HG02642 (cell line): ENCODE measurements at regions not wholly inside any gene's neighbourhood (a gene's known extent, or its start where the extent isn't known, plus 50 kb on each side); places are given as distances from the start of the nearest gene placed in this dataset.
"Not testable (repeated sequence)": the region's sequence is repeated elsewhere in the genome, so short reads cannot be mapped to it uniquely, and the experiment has no call there.

Source experiments
- ATAC-seq: cut with Tn5 transposase; IDR thresholded peaks from one replicate; pipeline ENCODE4 v1.9.1; 2021; ENCODE audit warnings: mild to moderate bottlenecking; ENCODE audit not compliant: unreplicated experiment, poor library complexity

GRCh38 chr2:149702571-149702970, 115.0 kb upstream of the MMADHC start:
- no peak for ATAC-seq

DNA sequence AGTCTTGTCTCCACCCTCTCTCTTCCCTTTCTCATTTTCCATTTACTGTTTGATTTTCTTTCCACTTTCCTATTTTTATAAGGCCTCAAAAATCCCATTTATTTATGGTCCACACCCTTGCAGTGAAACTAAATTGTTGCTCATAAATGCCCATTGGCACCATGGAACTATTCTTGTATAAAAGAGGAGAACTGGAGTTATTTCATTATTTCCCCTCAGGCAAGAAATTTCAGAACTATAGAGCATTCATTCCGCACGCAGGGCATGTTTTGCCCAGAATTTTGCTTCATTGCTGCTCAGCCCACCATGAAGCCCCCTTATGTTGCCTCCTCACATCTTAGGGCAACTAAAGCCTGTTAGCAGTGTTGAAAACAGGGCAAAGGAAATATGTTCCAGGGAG, 113.7 kb upstream of the MMADHC start:
- no peak for ATAC-seq

- ATAC-seq = no peak
Observed at GRCh38 chr2:149692961-149693396, 105.4 kb upstream of the MMADHC start.

- ATAC-seq = no peak
Observed at GRCh38 chr2:149690825-149691224, 103.2 kb upstream of the MMADHC start.

DNA sequence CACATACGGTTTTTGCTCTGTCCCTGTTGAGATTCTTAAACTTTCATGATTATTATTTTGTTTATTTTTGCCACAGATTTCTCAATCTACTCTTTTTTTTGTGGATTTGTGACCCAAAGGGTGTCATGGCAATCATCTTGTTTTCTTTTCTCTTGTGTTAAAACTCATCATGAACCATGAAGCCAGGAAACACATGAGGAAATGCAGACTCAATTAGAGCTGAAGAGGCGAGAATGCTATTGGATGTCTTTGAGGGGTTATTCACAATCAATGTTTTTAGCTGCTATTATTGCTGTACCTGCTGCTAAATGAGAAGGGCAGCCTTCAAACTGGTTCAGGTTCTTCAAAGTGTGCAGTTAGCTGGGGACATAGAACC, 99.5 kb upstream of the MMADHC start:
- ATAC-seq = no peak

GRCh38 chr2:149686136-149687051, 98.8 kb upstream of the MMADHC start:
- ATAC-seq = no peak

DNA sequence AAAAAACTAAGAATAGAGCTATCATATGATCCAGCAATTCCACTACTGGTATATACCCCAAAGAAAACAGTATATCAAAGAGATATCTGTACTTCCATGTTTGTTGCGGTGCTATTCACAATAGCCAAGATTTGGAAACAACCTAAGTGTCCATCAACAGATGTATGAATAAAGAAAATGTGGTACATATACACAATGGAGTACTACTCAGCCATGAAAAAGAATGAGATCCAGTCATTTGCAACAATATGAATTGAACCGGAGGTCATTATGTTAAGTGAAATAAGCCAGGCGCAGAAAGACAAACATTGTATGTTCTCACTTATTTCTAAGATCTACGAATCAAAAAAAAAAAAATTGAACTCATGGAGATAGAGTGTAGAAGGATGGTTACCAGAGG, 97.8 kb upstream of the MMADHC start:
- ATAC-seq = not testable (repeated sequence)

GRCh38 chr2:149679286-149679685, 91.7 kb upstream of the MMADHC start:
- ATAC-seq = no peak

- ATAC-seq = no peak
Observed at GRCh38 chr2:149677416-149677815, 89.8 kb upstream of the MMADHC start.

GRCh38 chr2:149670086-149670485, 82.5 kb upstream of the MMADHC start:
- no peak for ATAC-seq

DNA sequence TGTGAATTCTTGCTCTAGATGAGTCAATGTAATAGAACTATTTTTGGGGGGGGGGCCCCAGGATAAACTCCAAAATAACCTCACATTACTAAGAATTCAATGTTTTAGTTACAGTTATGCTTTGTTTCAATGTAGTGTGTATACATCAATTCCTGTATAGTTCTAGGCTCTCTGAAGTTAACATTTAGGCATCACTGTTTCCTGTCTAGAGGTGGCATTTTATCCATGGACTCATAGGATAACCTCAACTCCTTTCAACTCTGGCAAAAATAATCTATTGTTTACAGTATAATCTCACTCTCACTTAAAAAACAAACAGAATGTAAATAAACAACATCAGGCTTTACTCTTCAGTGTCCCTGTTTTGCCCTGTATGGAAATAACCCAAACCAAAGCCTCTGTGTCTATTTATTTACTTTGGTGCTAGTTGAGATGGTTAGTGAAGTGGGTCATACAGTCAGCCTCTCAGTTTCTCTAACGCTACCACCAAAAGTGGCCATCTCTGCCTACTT, 79.3 kb upstream of the MMADHC start:
- no peak for ATAC-seq

GRCh38 chr2:149664896-149665295, 77.3 kb upstream of the MMADHC start:
- no peak for ATAC-seq

- no peak for ATAC-seq
Observed at GRCh38 chr2:149662556-149662955, 75.0 kb upstream of the MMADHC start.

DNA sequence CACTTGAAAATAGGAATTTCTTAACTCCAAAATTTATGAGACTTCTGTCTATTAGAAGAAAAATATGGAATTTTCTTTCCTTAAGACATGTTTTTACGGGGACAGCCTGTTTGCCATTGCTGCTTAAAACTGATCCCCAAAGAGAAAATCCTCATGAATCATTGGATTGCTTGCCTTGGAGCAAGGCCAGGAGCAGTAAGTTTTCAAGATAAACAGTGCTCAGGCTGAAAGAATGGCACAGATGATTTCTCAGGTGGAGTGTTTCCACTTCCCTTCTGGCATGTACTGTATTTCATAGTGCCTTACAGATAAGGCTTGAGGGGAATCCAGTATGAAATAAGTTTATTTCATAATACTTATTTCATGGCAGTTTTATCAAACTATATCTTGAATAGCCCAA, 74.3 kb upstream of the MMADHC start:
- no peak for ATAC-seq

- no peak for ATAC-seq
Observed at GRCh38 chr2:149658553-149658952, 71.0 kb upstream of the MMADHC start.

DNA sequence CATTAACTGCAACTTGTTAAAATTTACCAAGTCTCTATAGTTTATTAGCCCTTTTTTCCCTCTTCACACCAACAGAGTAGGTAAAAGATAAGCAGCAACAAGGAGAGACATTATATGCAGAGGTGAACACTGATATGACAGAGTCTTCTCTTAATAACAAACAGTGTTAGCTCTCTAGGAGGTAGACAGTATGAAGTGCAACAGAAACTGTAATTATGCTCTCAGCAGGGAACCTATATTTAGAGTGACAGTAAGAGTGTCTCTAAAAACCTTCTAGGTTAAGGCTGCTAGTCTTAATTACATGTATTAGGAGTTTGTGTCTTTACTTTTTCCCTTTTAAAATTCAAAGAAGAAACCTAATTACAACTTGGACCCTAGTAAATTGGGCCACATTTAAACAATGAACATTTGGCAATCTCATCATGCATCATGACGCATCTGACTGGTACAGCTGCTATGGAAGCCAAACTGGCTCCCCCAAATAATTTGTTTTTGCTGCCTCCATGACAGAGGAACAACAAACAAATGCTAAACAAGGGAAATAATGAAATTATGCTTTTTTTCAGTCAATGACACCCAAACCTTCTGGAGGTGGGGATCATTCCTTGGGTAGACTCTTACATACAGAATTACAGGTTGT, 69.9 kb upstream of the MMADHC start:
- ATAC-seq = no peak

DNA sequence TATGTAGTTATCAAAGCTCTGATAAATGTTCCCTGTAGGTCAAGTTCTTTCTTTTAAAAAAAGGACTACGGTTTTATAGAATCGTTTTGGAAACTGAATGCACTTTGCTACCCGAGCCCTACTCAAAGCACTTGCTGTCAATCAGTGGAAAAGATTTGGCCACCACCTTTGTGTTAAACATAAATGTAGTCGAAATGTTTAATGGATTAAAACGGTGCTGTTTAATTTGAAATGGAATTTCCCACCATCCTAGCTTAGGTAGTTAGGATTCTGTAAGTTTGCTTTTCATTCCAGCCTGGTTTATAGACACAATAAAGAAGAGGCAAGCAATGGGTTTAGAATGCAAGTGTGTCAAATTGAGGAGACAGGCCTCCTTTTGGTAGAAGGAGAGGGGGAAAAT, 69.4 kb upstream of the MMADHC start:
- no peak for ATAC-seq

DNA sequence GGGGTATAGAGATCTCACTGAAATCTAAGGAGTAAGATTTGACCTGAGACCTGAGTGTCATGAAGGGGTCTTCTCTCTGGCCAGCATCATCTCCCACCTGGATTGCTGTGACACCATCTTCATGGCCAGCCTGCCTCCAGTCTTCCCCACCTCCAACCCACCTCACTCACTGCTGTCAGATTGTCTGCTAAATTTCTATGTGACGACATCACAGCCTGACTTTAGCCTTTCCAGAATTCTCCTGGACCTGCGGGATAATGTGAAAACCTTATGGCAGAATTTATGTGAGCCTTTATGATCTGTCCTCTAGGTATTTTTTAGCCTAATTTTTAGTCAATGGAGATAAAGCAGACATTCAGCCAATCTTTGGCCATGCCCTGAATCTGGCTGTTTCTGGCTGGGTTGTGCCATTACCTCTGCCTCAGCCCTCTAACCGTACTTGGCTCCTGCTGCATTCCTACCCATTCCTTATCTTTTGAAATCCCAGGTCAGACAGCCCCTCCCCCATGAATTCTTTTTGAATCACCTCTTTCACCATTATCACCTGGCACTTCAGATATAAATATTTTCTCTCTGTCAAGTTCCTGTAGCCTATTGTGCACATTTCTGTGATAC, 66.4 kb upstream of the MMADHC start:
- no peak for ATAC-seq

- no peak for ATAC-seq
Observed at GRCh38 chr2:149652926-149653325, 65.4 kb upstream of the MMADHC start.

DNA sequence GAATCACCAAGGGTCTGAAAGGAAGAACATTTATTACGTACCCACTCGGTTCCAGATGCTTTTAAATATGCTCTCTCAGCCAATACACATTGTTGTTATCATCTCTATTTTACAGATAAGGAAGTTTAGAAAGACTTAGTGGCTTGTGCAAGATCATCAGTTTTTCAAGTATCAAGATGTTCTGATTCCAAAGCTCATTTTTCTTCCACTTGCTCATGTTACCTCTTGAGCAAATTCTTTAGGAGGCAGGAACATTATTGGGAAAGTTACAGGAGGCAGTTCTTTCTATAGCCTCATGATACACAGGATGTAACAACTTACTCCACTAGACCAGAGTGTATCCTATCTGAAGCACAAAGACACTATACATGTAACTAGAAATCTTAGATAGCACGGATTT, 65.0 kb upstream of the MMADHC start:
- no peak for ATAC-seq

GRCh38 chr2:149651229-149651628, 63.7 kb upstream of the MMADHC start:
- ATAC-seq = no peak
